Stimulated activated CD4-positive, alpha-beta T cell treated with anti-CD3 and anti-CD28 coated beads, Interleukin-2, amount 100 ng/mL, for 24 hours (primary cell): ENCODE measurements at regions not wholly inside any gene's neighbourhood (a gene's known extent, or its start where the extent isn't known, plus 50 kb on each side); places are given as distances from the start of the nearest gene placed in this dataset.

Experiments used
- DNase-seq, 2 donors: peaks; one replicate each; pipeline ENCODE4 v3.0.0-alpha.2; 2020

- no peak for DNase-seq
These were observed 433.9 kb upstream of the ZMIZ1 start for GRCh38 chr10:78634835-78635234.

GRCh38 chr10:78639629-78640028 is 429.1 kb upstream of the ZMIZ1 start:
- no peak for DNase-seq

GRCh38 chr10:78640796-78641636 is 427.8 kb upstream of the ZMIZ1 start:
- no peak for DNase-seq

- no peak for DNase-seq
These were observed 427.1 kb upstream of the ZMIZ1 start for GRCh38 chr10:78641693-78642092.

GRCh38 chr10:78642269-78642816 is 426.4 kb upstream of the ZMIZ1 start:
- no peak for DNase-seq

- no peak for DNase-seq
These were observed 425.3 kb upstream of the ZMIZ1 start for GRCh38 chr10:78643513-78643912.

GRCh38 chr10:78644550-78644949 is 424.2 kb upstream of the ZMIZ1 start:
- no peak for DNase-seq

- DNase-seq = no peak
These were observed 423.5 kb upstream of the ZMIZ1 start for GRCh38 chr10:78645169-78645686.

- no peak for DNase-seq
These were observed 422.8 kb upstream of the ZMIZ1 start for GRCh38 chr10:78645975-78646374.

- DNase-seq = no peak
These were observed 420.4 kb upstream of the ZMIZ1 start for GRCh38 chr10:78648256-78648860.

GRCh38 chr10:78649429-78649828 is 419.3 kb upstream of the ZMIZ1 start:
- no peak for DNase-seq

- no peak for DNase-seq
These were observed 418.6 kb upstream of the ZMIZ1 start for GRCh38 chr10:78650122-78650521.

GRCh38 chr10:78651287-78651686 is 417.5 kb upstream of the ZMIZ1 start:
- no peak for DNase-seq

- no peak for DNase-seq
These were observed 415.2 kb upstream of the ZMIZ1 start for GRCh38 chr10:78653555-78653954.

GRCh38 chr10:78654047-78654590 is 414.6 kb upstream of the ZMIZ1 start:
- no peak for DNase-seq

- no peak for DNase-seq
These were observed 412.8 kb upstream of the ZMIZ1 start for GRCh38 chr10:78655979-78656378.

GRCh38 chr10:78656417-78657162 is 412.2 kb upstream of the ZMIZ1 start:
- DNase-seq = no peak

GRCh38 chr10:78657163-78657861 is 411.5 kb upstream of the ZMIZ1 start:
- DNase-seq = peak; percentile 74 to 78

- no peak for DNase-seq
These were observed 411.0 kb upstream of the ZMIZ1 start for GRCh38 chr10:78657862-78658165.

GRCh38 chr10:78658645-78659597 is 409.8 kb upstream of the ZMIZ1 start:
- DNase-seq = no peak

- DNase-seq = no peak
These were observed 409.2 kb upstream of the ZMIZ1 start for GRCh38 chr10:78659598-78659967.
